K562 (cell line): ENCODE measurements at regions not wholly inside any gene's neighbourhood (a gene's known extent, or its start where the extent isn't known, plus 50 kb on each side); places are given as distances from the start of the nearest gene placed in this dataset.

ENCODE experiments used
- ATAC-seq: fragments of 200-7000 bp; cut with Tn5 transposase; 3 replicates; pipeline ENCODE4 v1.9.1; 2020; ENCODE audit warnings: moderate library complexity
- BruUV-seq: library from RNA; stranded (reverse); fragments of 400-500 nt; replicated peaks from 2 replicates; lab custom pipeline; 2021; lab: Mats Ljungman, UMichigan
- CTCF ChIA-PET: fragments of 300-600 bp; formaldehyde crosslinking; extraction: SDS; loops from one replicate; lab custom pipeline; 2021; ENCODE audit warnings: low intra/inter-chr PET ratio; lab: Yijun Ruan, JAX
- POLR2A ChIA-PET: fragments of 300-600, 350-650 bp; sonication (Branson Sonifier 250); formaldehyde crosslinking; extraction: SDS; loops from one replicate; lab custom pipeline; 2021; ENCODE audit warnings: antibody characterized with exemption, inconsistent platforms; lab: Yijun Ruan, JAX
- DNase-seq, 4 experiments: peaks; one replicate each; pipeline versions ENCODE4 v3.0.0 to v3.0.0-alpha.2; 2011 to 2018; ENCODE audit warnings: low spot score in 3 of 4, mixed read lengths in 3 of 4; ENCODE audit errors: extremely low read depth in 1 of 4
- FAIRE-seq: peaks from 2 replicates; lab custom pipeline; 2011; peaks lifted over from hg19 to GRCh38; lab: Jason Lieb, UNC
- H2AFZ ChIP-seq: 2 replicates; pipeline ENCODE4 v1.6.0; 2011; ENCODE audit warnings: low read depth, low read length, control low read depth, inconsistent platforms
- H3K27ac ChIP-seq: fragments of 200-600 bp; 3 replicates; pipeline ENCODE4 v1.8.0; 2011; ENCODE audit warnings: low read depth, mild to moderate bottlenecking, control low read depth, inconsistent platforms, low read length, moderate library complexity, mixed read lengths; ENCODE audit errors: extremely low read depth
- H3K27me3 ChIP-seq, 2 experiments: fragments of 300-600 bp in 1 of 2; 2 replicates in 1 of 2; 3 replicates in 1 of 2; pipeline versions ENCODE4 v1.6.0 to v1.8.0; 2011; ENCODE audit warnings: inconsistent platforms in 2 of 2, low read length in 2 of 2, mild to moderate bottlenecking in 1 of 2, mixed read lengths in 1 of 2, moderate library complexity in 1 of 2; ENCODE audit not compliant: control insufficient read depth in 2 of 2, insufficient read depth in 2 of 2
- H3K36me3 ChIP-seq: fragments of 300-600 bp; 3 replicates; pipeline ENCODE4 v1.8.0; 2011; ENCODE audit warnings: mild to moderate bottlenecking, low read length, inconsistent platforms; ENCODE audit not compliant: control insufficient read depth, insufficient read depth
- H3K4me1 ChIP-seq, 2 experiments: fragments of 200-600 bp in 1 of 2; replicated peaks in 1 of 2; 2 replicates in 1 of 2; 3 replicates in 1 of 2; pipeline versions ENCODE4 v1.5.1 to v1.8.0; 2011; ENCODE audit warnings: inconsistent platforms in 2 of 2, low read length in 2 of 2, mild to moderate bottlenecking in 1 of 2, mixed read lengths in 1 of 2, moderate library complexity in 1 of 2; ENCODE audit not compliant: control insufficient read depth in 2 of 2, insufficient read depth in 2 of 2
- H3K4me2 ChIP-seq: 2 replicates; pipeline ENCODE4 v1.6.1; 2011; ENCODE audit warnings: low read length, control low read depth, inconsistent platforms, mixed read lengths; ENCODE audit not compliant: insufficient read depth
- H3K4me3 ChIP-seq: fragments of 200-600 bp; sonication (generic), shearing (Covaris generic); 2 replicates; pipeline ENCODE4 v1.5.1; 2016; ENCODE audit warnings: control low read depth, inconsistent platforms
- H3K79me2 ChIP-seq: fragments of 200-600 bp; 3 replicates; pipeline ENCODE4 v1.8.0; 2011; ENCODE audit warnings: low read length, inconsistent platforms; ENCODE audit not compliant: control insufficient read depth, insufficient read depth
- H3K9ac ChIP-seq, 2 experiments: 2 replicates each; pipeline versions ENCODE4 v1.6.0 to v1.6.1; 2011; ENCODE audit warnings: low read depth in 2 of 2, low read length in 2 of 2, control low read depth in 1 of 2, inconsistent platforms in 1 of 2, mild to moderate bottlenecking in 1 of 2, mixed read lengths in 1 of 2; ENCODE audit not compliant: insufficient read depth in 1 of 2
- H3K9me1 ChIP-seq: one replicate; pipeline ENCODE4 v1.6.0; 2011; ENCODE audit warnings: inconsistent platforms, mild to moderate bottlenecking, low read length, moderate library complexity; ENCODE audit not compliant: control insufficient read depth, insufficient read depth
- H3K9me3 ChIP-seq: replicated peaks from 2 replicates; pipeline ENCODE4 v1.5.1; 2011; ENCODE audit warnings: low read depth, low read length, inconsistent platforms; ENCODE audit not compliant: control insufficient read depth, insufficient read depth
- H4K20me1 ChIP-seq: replicated peaks from 2 replicates; pipeline ENCODE4 v1.6.1; 2011; ENCODE audit warnings: low read length, inconsistent platforms, mixed read lengths; ENCODE audit not compliant: control insufficient read depth, insufficient read depth
- DDX20 ChIP-seq: fragments of 450-650 bp; IDR thresholded peaks from 2 replicates; pipeline ENCODE4 v1.6.1; 2016; ENCODE audit warnings: missing genetic modification characterization, low read depth, mild to moderate bottlenecking, missing compliant biosample characterization, moderate library complexity
- HMBOX1 ChIP-seq: sonication (generic); IDR thresholded peaks from 2 replicates; pipeline ENCODE4 v1.6.1; 2016
- MYBL2 ChIP-seq, 2 experiments: fragments of 450-650 bp in 1 of 2; sonication (generic) in 1 of 2; formaldehyde crosslinking in 1 of 2; IDR thresholded peaks; 2 replicates each; pipeline versions ENCODE4 v1.6.1 to v1.8.1; 2017 to 2022; ENCODE audit warnings: borderline replicate concordance in 1 of 2, inconsistent platforms in 1 of 2, low read depth in 1 of 2, mild to moderate bottlenecking in 1 of 2, missing genetic modification reagents in 1 of 2, moderate library complexity in 1 of 2
- NR2C1 ChIP-seq, 2 experiments: fragments of 450-650 bp; IDR thresholded peaks; 2 replicates each; pipeline ENCODE4 v1.6.1; 2017; ENCODE audit warnings: mild to moderate bottlenecking in 2 of 2, antibody characterized with exemption in 1 of 2, inconsistent platforms in 1 of 2, missing compliant biosample characterization in 1 of 2, missing genetic modification characterization in 1 of 2
- ZNF507 ChIP-seq: conservative IDR thresholded peaks from 2 replicates; pipeline ENCODE4 v1.6.1; 2017; ENCODE audit warnings: missing genetic modification characterization, missing compliant biosample characterization
- WGBS: fragments of 100-300 bp; shearing (Covaris generic); methylation state at CpG from one replicate; pipeline ENCODE4 v1.1.6; 2016; ENCODE audit warnings: low coverage, mixed read lengths; ENCODE audit not compliant: insufficient coverage; ENCODE audit errors: missing lambda C conversion rate; 5-methylcytosine and 5-hydroxymethylcytosine counted together
- in situ Hi-C: fragments of 300-500 bp; cut with MboI; formaldehyde crosslinking; loops from 4 replicates; pipeline ENCODE4 v1.15.0; 2018; ENCODE audit warnings: inconsistent platforms, mixed read lengths
- intact Hi-C: fragments of 100-400 bp; cut with micrococcal nuclease; formaldehyde crosslinking; loops from 2 replicates; pipeline ENCODE4 v1.14.2; 2022

DNA sequence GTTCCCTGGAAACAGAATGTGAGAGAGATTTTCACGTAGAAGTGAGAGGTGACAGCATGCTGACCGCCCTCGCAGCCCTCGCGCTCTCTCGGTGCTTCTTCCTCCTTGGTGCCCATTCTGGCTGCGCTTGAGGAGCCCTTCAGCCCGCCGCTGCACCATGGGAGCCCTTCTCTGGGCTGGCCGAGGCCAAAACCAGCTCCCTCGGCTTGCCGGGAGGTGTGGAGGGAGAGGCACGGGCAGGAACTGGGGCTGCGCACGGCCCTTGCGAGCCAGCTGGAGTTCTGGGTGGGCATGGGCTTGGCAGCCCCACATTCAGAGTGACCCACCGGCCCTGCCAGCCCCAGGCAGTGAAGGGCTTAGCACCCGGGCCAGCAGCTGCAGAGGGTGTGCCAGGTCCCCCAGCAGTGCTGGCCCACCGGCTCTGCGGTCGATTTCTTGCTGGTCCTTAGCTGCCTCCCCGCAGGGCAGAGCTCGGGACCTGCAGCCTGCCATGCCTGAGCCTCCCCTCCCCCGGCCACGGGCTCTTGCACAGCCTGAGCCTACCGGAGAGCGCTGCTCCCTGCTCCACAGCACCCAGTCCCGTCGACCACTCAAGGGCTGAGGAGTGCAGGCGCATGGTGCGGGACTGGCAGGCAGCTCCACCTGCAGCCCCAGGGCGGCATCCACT lies 888.7 kb upstream of the ZWINT start:
- H3K4me1 ChIP-seq: no peaks in the 10 kb centered on the region
- ChIA-PET CTCF (no interaction called here), POLR2A (no interaction called here)
- DNase-seq: no peak
- no peak overlapping the region for H3K4me2 ChIP-seq
- no peaks in the 10 kb centered on the region for H4K20me1 ChIP-seq
- H3K27me3 ChIP-seq: no peaks in the 10 kb centered on the region
- H3K9me3 ChIP-seq: no peaks in the 10 kb centered on the region; the same call in 1 of the 2 replicates
- intact Hi-C loops: no loop called here
- ATAC-seq: no peak
- in situ Hi-C loops: no loop called here
- no peaks in the 10 kb centered on the region for H3K9me1 ChIP-seq
- H3K4me3 ChIP-seq: no peak overlapping the region
- H3K27ac ChIP-seq: no peak overlapping the region
- H3K79me2 ChIP-seq: no peaks in the 10 kb centered on the region
- no peaks in the 10 kb centered on the region for H3K36me3 ChIP-seq
- no peak overlapping the region for H2AFZ ChIP-seq
- H3K9ac ChIP-seq: no peak overlapping the region
- no TSS peak for BruUV-seq
- FAIRE-seq: no peak
- under 1% methylated on average over 23 of the region's 32 CpGs for WGBS
- TF ChIP-seq MYBL2 (IDR thresholded peaks at IDR 0.05; ENCODE audit: low read depth): no peak
- TF ChIP-seq MYBL2 (CRISPR knock-in tag; IDR thresholded peaks at IDR 0.05; ENCODE audit: borderline replicate concordance): no peak
- no peak for TF ChIP-seq ZNF507 (tag)
- TF ChIP-seq DDX20 (tag): no peak
- TF ChIP-seq HMBOX1: no peak
- no peak for TF ChIP-seq NR2C1 (IDR thresholded peaks at IDR 0.05)
- no peak for TF ChIP-seq NR2C1 (tag; IDR thresholded peaks at IDR 0.05)
- TF ChIP-seq, all 486 proteins: peak for 0
